Kidney capillary endothelial cell (primary cell): ENCODE measurements at regions not wholly inside any gene's neighbourhood (a gene's known extent, or its start where the extent isn't known, plus 50 kb on each side); places are given as distances from the start of the nearest gene placed in this dataset.

Experiments used
- DNase-seq: peaks from one replicate; pipeline ENCODE4 v3.0.0-alpha.2; 2018; ENCODE audit warnings: low spot score

- no peak for DNase-seq
Measured at GRCh38 chr5:14017904-14018303, 73.4 kb upstream of the DNAH5 start.

GRCh38 chr5:14016549-14016948, 72.1 kb upstream of the DNAH5 start:
- DNase-seq, result no peak

DNA sequence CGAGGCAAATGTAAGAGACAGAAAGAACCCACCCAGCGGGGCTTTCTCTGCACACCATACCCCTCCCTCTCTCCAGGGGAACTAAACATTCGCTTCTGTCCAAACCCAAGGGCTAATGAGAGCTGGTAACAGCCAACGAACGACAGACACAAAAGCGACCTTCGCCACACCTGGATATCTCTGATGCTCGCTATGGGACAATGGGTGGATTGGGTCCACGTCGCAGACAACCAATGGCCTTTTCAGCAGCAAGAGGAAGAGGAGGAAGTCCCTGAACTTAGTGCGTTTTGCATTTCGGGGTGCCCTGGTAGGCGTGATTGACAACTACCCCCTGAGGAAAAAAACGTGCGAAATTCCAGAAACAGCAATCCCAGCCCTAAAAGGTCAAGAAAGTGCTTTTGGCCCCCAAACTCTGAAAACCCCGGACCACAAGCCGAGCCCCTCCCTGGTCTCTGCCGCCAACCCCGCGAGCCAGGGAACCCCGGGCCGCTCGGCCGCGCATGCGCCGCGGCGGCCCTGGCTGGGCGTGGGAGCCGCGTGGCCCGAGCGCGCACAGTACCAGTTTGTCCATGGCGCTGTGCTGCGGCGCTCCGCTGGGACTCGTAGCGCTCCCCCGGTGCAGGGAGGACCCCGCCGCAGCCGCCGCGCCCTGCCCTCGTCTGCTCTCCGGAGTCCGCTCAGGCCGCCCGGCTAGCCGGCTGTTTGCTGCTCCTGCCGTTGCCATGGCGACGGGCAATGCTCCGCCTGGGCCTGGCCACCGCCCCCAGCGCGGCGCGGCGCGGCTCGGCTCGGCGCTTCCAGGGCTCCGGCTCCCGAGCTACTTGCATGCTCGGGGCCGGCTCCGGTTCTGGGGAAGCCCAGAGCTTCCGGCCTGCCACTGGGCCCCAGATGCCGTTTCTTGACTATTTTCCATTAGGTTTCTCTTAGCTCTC, 66.9 kb upstream of the DNAH5 start:
- DNase-seq, result peak; percentile 81

GRCh38 chr5:14009575-14009974, 65.1 kb upstream of the DNAH5 start:
- DNase-seq, result no peak

DNA sequence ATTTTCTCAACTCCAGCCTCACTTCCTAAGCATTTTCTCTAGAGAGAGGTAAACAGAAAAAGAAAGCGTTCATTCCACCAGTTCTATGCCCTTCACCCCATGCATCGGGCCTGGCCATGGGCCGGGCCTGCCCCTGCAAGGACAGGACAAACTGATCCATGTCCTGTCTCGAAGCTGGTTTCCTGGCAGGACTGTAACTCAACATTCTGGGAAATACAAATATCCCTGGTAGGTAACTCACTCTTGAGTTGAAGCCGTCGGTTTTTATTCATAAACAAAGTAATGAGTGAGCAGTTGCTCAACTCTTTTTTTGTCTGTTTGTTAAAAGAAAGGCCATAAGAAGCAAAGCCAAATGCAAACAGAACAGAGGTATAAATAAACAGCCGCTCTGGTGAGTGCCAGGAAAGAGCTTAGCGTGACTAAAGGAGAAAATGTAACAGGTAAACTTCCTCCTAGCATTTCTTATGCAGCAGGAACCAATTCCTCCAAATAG, 64.4 kb upstream of the DNAH5 start:
- no peak for DNase-seq

- no peak for DNase-seq
Measured at GRCh38 chr5:14006823-14007520, 62.5 kb upstream of the DNAH5 start.

DNA sequence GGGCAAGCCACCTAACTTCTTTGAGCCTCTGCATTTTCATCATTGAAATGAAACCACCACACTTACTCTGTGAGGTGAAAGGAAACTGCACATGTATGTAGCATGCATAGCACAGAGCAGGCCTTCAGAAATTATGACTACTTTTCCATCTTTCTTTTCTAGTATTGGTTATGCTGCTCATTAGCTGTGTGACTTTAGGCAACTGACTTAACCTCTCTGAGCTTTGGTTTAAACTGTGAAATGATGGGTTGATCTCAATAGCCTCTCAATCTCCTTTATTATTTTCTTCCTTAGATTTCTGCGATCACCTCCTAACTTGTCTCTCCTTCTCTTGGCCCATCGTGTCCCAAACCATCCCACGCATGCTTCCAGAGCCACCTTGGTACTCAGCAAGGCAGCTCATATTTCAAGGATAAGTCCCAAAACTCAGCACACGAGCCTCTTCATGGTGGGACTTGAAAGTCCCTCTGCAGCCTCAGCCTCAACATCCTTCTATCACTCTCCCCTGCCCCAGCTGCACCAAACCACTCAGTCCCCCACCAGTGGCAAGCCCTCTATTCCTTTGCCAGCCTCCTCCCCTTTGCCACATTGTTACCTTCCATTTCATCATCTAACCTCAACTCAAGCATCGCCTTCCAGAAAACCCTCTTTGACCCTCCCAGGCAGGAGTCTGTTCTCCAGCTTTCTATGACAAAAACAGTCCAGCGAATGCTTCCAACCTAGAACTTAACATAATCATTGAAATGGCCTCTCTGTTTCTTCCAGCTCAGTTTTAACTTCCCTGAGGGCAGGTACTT, 60.3 kb upstream of the DNAH5 start:
- no peak for DNase-seq

GRCh38 chr5:14003936-14004335, 59.4 kb upstream of the DNAH5 start:
- no peak for DNase-seq

DNA sequence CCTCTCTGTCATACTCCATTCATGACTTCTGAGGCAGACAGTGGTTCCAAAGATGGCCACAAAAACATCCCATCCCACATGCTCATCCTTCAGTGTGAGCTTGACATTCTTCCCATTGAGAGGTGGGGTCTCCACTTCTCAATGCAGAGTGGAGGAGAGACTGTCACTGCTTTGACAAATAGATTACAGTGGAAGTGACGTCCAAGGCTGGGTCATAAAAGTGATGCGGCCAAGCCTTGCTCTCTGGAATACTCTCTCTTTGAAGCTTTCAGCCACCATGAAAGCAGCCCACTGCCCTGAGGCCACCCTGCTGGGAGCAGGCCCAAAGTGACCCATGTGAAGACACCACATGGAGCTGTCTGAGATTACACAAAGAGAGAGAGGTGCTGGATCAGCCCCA, 59.0 kb upstream of the DNAH5 start:
- no peak for DNase-seq

DNA sequence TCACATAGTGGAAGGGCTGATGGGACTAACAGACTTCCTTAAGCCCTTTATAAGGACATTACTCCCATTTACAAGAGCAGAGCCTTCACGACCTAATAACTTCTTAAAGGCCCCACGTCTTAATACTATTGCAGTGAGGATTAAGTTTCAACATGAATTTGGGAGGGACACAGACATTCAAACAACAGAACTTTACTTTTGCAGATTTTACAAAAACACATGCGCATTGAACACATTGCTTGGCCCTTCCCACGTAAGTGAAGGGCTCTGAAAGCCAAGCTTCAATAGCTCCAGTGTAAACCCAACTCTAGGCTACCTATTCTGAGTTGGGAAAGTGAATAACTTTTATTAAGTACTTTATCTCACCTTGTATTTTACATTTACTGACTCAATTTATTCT, 53.8 kb upstream of the DNAH5 start:
- no peak for DNase-seq

DNA sequence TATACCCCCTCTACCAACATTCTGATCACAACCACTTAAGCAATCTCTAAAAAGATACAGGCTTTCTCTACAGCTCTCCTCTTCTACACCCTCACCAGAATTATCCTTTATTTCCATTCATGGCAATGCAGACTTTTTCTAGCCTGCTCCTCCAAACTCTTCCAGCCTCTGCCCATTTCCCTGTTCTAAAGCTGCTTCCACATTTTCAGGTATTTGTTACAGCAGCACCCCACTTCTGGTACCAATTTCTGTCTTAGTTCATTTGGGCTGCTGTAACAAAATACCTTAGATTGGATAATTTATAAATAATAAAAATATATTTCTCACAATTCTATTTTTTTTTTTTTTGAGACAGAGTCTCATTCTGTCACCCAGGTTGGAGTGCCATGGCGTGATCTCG, 53.0 kb upstream of the DNAH5 start:
- no peak for DNase-seq

DNA sequence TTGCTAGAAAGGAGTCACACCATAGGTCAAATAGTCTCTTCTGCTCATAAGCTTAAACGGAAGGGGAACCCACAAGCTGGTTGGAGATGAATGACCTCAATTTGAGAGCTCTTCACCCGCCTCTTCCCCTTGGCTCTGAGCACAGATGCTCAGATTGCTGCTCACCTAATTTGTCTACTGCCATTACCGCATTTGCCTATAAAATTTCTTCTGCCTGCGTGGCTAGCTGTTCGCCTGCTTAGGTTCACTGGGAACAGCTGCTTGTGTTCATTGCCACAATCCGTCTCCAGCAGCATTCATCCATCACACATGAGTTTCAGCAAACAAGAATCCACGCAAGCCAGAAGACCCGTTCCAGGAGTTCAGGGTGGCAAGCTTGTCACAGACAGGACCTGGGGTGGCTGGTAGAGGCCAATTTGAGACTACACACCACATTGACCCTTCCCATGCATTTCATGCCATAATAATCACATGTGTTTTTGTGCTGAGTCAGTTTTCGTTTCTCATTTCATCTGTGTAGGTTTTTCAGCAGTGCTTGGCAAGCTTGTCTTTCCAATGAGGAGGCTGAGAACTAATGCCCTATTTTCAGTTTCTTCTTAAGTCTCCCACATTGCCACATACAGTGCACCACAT, 50.2 kb upstream of the DNAH5 start:
- DNase-seq, result no peak
